SIG-M5 treated with dmso at 0.1 percent for 504 hours (cell line): ENCODE measurements at regions not wholly inside any gene's neighbourhood (a gene's known extent, or its start where the extent isn't known, plus 50 kb on each side); places are given as distances from the start of the nearest gene placed in this dataset.

Experiments used
- DNase-seq: peaks from one replicate; lab custom pipeline; 2025; ENCODE audit not compliant: unreplicated experiment; lab: John Stamatoyannopoulos, UW

- no peak for DNase-seq
Measured at GRCh38 chr18:78303519-78304191, 676.0 kb upstream of the SALL3 start.

- DNase-seq: no peak
Measured at GRCh38 chr18:78304192-78305164, 675.1 kb upstream of the SALL3 start.

DNA sequence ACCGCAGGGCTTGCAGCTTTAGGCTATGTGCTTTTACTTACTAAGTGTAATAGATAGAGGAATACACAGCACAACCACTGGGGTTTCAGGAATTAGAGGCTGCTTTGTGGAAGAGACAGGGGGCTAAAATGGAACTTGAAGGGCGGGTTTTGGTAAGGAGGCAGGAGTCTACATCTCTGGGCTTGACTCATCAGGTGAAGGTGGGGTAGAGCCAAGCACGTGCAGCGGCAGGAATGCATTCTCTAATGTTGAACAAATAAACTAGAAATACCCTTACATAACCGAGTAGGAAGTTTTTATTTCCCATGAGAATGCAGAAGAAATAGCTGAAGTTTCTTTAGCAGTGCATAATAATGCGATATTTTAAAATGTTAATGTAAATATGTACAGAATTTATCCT, 673.8 kb upstream of the SALL3 start:
- DNase-seq: no peak

DNA sequence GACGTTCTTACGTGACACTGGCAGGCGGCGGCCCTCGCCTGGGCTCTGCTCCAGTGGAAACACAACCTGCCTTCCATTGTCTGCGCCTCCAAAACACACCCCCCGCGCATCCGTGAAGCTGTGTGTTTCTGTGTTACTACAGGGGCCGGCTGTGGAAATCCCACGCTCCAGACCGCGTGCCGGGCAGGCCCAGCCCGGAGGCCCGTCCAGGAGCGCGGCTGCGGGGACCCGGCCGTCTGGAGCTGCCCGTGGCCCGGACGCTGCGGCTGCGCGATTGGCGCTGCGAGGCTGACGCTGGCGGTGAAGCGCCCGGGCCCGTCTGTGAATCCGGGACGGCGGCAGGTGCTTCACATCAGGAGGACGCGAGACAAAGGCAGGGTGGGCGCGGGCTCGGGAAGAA, 670.3 kb upstream of the SALL3 start:
- no peak for DNase-seq

- DNase-seq: no peak
Measured at GRCh38 chr18:78309924-78310323, 669.7 kb upstream of the SALL3 start.

DNA sequence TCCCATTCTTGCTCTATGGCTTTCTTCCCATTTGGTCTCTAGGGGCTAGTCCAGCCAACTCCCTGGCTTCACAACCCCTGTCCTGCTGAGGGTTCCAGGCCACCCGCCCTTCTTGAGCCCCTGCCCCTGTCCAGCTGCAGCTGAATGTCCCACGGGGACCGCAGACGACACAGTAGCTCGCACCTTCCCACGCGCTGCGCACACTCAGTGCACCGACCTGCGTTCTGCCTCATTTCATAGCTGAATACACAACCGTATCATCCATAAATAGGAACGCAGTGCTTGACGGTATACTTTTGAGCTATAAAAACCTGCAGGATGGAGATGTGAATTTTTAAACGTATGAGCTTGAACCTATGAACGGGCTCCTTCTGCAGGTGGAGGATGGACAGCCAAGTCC, 660.4 kb upstream of the SALL3 start:
- no peak for DNase-seq

DNA sequence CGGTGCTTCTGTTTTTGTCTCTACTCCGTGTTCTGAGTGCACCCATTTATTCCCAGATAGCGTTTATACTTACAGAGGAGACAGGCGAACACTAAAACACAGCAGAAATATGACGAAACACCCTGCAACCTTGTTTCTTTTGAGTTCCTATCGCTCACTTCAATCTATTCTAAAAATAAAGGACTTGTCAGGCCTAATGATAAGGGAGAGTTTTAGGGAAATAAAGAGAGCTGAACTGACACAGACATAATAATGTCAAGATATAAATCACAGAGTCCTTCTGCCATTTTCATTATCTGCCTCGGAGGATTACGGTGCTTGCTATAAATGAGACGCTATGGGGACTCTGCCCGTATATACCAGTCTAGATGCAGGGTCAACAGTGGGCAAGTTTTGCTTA, 659.7 kb upstream of the SALL3 start:
- DNase-seq: no peak

- DNase-seq: no peak
Measured at GRCh38 chr18:78321402-78321801, 658.2 kb upstream of the SALL3 start.

- DNase-seq: no peak
Measured at GRCh38 chr18:78323453-78324197, 656.0 kb upstream of the SALL3 start.

DNA sequence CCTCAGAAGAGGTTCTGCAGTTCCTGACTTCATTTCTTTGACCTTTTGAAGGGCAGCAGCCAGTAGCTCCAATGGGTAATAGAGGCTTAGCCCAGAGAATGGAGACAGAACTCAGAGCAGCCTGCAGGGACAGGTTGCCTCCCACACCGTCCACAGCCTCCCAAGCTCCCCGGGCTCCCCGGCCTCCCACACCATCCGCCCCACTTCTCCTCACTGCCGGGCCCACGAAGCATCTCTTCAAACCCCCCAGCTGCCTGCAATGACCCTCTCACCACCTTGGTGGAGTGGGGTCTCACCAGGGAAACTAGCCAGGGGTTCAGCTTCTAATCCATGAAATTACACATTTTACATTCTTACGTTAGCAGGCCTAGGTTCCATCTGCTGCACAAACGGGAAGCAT, 652.0 kb upstream of the SALL3 start:
- DNase-seq: no peak

DNA sequence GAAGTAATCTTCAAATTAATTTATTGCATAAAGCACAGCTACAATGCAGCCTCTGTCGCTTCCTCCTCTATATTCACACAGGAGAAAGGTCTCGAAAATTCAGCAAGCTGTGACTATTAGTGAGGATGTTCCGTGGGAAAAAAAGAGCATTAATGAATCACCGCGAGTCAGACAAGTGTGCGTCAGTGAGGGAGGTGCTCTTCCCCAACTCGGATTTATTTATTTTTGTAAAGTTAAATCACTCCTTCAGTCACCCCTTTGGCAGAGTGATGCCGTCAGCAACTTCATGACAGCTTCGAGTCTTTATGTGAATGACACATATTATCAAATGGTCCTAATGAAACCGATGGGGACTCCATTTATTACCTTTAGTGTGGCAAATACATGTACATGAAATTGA, 648.9 kb upstream of the SALL3 start:
- DNase-seq: no peak

- no peak for DNase-seq
Measured at GRCh38 chr18:78352910-78353309, 626.7 kb upstream of the SALL3 start.

DNA sequence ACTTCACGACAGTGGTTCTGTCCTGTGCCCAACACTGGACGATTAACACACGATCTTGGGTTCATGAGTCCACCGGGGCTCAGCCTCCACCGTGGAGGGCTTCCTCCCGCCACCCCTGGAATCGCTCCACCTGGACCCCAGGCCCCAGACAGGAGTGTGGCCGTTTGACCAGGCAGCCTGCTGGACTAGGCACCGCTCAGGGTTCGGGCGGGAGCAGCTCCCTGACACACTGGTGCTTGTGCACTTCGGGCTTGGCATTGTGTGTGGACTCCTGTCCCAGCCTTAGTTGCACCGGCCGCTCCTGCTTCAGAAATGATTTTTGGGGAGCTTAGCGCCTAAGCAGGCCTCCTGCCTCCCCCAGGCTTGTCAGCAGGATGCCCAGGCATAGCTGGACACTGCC, 617.4 kb upstream of the SALL3 start:
- DNase-seq: no peak

DNA sequence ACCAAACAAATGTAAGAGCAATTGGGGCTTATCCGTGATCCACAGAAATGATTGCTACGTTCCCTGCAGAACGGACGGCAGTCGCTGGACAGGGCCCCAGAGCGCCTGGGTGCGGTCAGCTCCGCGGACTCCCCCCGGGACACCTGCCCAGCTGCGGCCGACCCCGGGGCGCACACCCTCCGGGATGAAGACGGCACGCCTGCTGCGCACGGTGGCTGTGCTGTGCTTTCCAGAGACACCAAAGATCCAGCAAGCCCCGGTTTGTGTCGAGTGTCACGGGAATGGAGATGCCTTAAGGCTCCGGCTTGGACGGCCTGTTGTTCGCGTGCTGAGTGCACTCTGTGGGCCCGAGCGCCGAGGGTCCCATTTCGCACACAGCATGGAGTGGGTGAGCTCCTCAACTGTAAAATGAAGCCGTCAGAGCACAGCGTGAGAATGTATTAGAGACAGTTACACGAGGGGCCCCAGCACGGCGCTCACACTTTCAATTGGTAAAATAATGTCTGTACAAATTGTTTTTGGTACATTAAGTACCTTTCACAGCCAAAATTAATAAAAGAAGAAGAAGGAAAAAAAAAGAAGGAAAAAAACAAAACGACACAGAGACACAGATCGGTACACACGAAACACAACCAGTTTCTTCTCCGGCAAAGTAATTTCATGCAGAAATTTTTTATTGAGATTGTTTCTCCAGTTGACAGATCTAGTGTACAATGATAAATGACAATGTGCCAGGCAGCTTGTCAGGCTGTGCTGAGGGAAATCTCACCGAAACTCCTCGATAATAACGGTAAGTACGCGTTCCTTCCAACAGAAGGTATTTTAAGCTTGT, 615.8 kb upstream of the SALL3 start:
- DNase-seq: no peak

GRCh38 chr18:78364388-78364960, 615.1 kb upstream of the SALL3 start:
- DNase-seq: no peak

- DNase-seq: no peak
Measured at GRCh38 chr18:78367996-78368395, 611.6 kb upstream of the SALL3 start.

GRCh38 chr18:78368726-78369125, 610.9 kb upstream of the SALL3 start:
- DNase-seq: no peak

DNA sequence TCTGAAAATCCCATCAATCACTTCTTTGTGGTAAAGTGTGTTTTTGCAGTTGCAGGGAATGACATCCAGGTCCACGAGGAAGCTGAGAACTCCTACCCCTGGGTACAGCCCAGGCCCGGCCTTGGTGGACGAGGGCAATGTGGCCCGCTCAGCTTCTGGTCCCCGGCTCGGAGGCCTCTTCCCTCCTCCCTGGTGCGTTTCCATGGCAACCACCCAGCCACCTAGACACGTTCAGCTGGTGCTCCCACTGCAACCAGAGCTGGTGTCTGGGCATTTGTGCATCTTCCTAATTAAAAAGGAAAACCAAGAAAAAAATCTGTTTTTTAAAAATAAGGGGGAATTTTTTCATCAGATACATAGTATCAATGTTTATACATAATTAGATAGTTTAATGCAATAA, 603.6 kb upstream of the SALL3 start:
- DNase-seq: no peak

DNA sequence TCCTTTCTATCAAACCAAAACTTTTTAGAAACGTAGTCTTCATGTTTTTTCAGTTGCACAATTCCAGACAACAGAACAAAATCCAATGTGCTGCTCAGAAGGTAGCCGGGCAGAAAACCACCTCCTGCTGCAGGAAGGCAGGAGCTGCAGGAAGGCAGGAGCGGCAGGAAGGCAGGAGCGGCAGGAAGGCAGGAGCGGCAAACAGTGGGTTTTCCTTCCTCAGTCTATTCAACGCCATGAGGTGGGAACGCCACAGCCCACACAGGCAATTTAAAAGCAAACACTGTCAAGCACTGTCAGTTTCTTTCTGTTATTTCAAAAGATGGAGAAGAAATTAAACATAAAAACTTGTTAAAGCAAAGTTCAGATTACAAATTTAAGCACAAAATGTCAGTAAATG, 601.2 kb upstream of the SALL3 start:
- DNase-seq: no peak

DNA sequence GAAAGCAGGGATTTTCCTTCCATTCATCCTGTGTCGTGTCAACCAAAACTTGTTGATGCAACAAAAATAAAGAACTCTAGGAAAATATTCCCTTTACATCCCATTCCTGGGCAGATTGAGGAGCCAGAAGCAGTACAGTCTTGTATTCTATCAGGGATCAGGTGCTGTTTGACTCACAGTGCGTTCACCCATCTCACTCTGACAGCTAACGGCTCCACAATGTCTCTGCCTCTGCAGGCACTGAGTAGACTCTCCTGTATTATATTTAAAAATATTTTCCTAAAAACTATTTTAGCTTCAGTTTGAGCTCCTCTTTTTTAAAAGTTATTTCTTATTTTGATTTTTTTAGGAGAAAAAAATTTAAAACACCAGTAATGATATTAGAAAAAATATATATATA, 600.6 kb upstream of the SALL3 start:
- DNase-seq: no peak
